GM12878 (cell line): ENCODE measurements at regions not wholly inside any gene's neighbourhood (a gene's known extent, or its start where the extent isn't known, plus 50 kb on each side); places are given as distances from the start of the nearest gene placed in this dataset.

Source experiments
- ATAC-seq: fragments of 200-7000 bp; cut with Tn5 transposase; 3 replicates; pipeline ENCODE4 v1.9.1; 2020; ENCODE audit warnings: mild to moderate bottlenecking, moderate library complexity
- BruUV-seq: library from RNA; stranded (reverse); fragments of 400-500 nt; replicated peaks from 2 replicates; lab custom pipeline; 2021; lab: Mats Ljungman, UMichigan
- CTCF ChIA-PET: fragments of 300-600 bp; sonication (Branson Sonifier 250); formaldehyde crosslinking; extraction: SDS; loops from one replicate; lab custom pipeline; 2021; ENCODE audit warnings: inconsistent platforms; lab: Yijun Ruan, JAX
- POLR2A ChIA-PET: fragments of 350-600 bp; formaldehyde crosslinking; extraction: SDS; loops from one replicate; lab custom pipeline; 2021; ENCODE audit warnings: inconsistent platforms; lab: Charles Lee
- RAD21 ChIA-PET: fragments of 300-600 bp; sonication (Branson Sonifier 250); formaldehyde crosslinking; loops from one replicate; lab custom pipeline; 2023; ENCODE audit warnings: antibody characterized with exemption; ENCODE audit not compliant: unreplicated experiment; lab: Charles Lee
- SMC1A ChIA-PET: fragments of 300-600 bp; sonication (Branson Sonifier 250); formaldehyde crosslinking; loops from one replicate; lab custom pipeline; 2023; ENCODE audit not compliant: unreplicated experiment, uncharacterized antibody; lab: Charles Lee
- DNase-seq: peaks from one replicate; pipeline ENCODE4 v3.0.0-alpha.2; 2011; ENCODE audit warnings: low read depth, low spot score
- FAIRE-seq: peaks from 3 replicates; lab custom pipeline; 2011; peaks lifted over from hg19 to GRCh38; lab: Jason Lieb, UNC
- H2AFZ ChIP-seq: 2 replicates; pipeline ENCODE4 v1.6.0; 2011; ENCODE audit warnings: low read depth, low read length, control low read depth; ENCODE audit not compliant: control insufficient read depth
- H3K27ac ChIP-seq: 2 replicates; pipeline ENCODE4 v1.5.1; 2011; ENCODE audit warnings: control low read depth; ENCODE audit not compliant: control insufficient read depth, insufficient read depth
- H3K27me3 ChIP-seq, 2 experiments: replicated peaks in 1 of 2; 2 replicates each; pipeline versions ENCODE4 v1.6.0 to v1.6.1; 2011; ENCODE audit warnings: low read length in 1 of 2; ENCODE audit not compliant: control insufficient read depth in 2 of 2, insufficient read depth in 2 of 2
- H3K36me3 ChIP-seq, 2 experiments: 2 replicates each; pipeline ENCODE4 v1.5.1; 2011; ENCODE audit warnings: low read length in 1 of 2; ENCODE audit not compliant: control insufficient read depth in 2 of 2, insufficient read depth in 2 of 2
- H3K4me1 ChIP-seq: 2 replicates; pipeline ENCODE4 v1.6.1; 2011; ENCODE audit warnings: mild to moderate bottlenecking, low read length, moderate library complexity, mixed read lengths; ENCODE audit not compliant: control insufficient read depth, insufficient read depth
- H3K4me2 ChIP-seq: 2 replicates; pipeline ENCODE4 v1.6.0; 2011; ENCODE audit warnings: control low read depth; ENCODE audit not compliant: control insufficient read depth, insufficient read depth
- H3K4me3 ChIP-seq: fragments of 200-600 bp; sonication (generic); 2 replicates; pipeline ENCODE4 v1.5.1; 2016
- H3K79me2 ChIP-seq: 2 replicates; pipeline ENCODE4 v1.6.0; 2011; ENCODE audit warnings: low read length; ENCODE audit not compliant: control insufficient read depth, insufficient read depth
- H3K9ac ChIP-seq: 2 replicates; pipeline ENCODE4 v1.8.0; 2011; ENCODE audit warnings: low read length, control low read depth, mixed read lengths; ENCODE audit not compliant: control insufficient read depth, insufficient read depth
- H3K9me3 ChIP-seq: replicated peaks from 3 replicates; pipeline ENCODE4 v1.5.1; 2011; ENCODE audit warnings: mild to moderate bottlenecking, low read length; ENCODE audit not compliant: control insufficient read depth, insufficient read depth
- H4K20me1 ChIP-seq: 2 replicates; pipeline ENCODE4 v1.6.0; 2011; ENCODE audit not compliant: control insufficient read depth, insufficient read depth
- CBX5 ChIP-seq: sonication (generic); IDR thresholded peaks from 2 replicates; pipeline ENCODE4 v1.6.1; 2016; ENCODE audit warnings: low read depth, moderate library complexity, mild to moderate bottlenecking, inconsistent platforms
- CHD4 ChIP-seq: fragments of 200-600 bp; sonication (generic); IDR thresholded peaks from 2 replicates; pipeline ENCODE4 v1.6.1; 2016; ENCODE audit warnings: mild to moderate bottlenecking
- CTCF ChIP-seq, 3 experiments: IDR thresholded peaks in 2 of 3; conservative IDR thresholded peaks in 1 of 3; 2 replicates each; pipeline ENCODE4 v1.5.1; 2011; ENCODE audit warnings: low read depth in 3 of 3, low read length in 3 of 3, mild to moderate bottlenecking in 3 of 3, control low read depth in 2 of 3, moderate library complexity in 2 of 3, inconsistent platforms in 1 of 3, mixed read lengths in 1 of 3; ENCODE audit not compliant: control insufficient read depth in 2 of 3, insufficient read depth in 1 of 3; ENCODE audit errors: extremely low read depth in 1 of 3
- ETV6 ChIP-seq, 2 experiments: fragments of 450-650 bp in 1 of 2; IDR thresholded peaks in 1 of 2; conservative IDR thresholded peaks in 1 of 2; 2 replicates each; pipeline ENCODE4 v1.6.1; 2014; ENCODE audit warnings: antibody characterized with exemption in 1 of 2, borderline replicate concordance in 1 of 2, low read depth in 1 of 2, mild to moderate bottlenecking in 1 of 2, moderate library complexity in 1 of 2
- FOXM1 ChIP-seq: IDR thresholded peaks from 2 replicates; pipeline ENCODE4 v1.6.1; 2012; ENCODE audit warnings: low read depth, mild to moderate bottlenecking, inconsistent platforms, low read length, moderate library complexity
- IKZF2 ChIP-seq, 2 experiments: fragments of 450-650 bp; IDR thresholded peaks; 2 replicates each; pipeline ENCODE4 v1.6.1; 2017; ENCODE audit warnings: mild to moderate bottlenecking in 2 of 2, moderate library complexity in 2 of 2
- LARP7 ChIP-seq: fragments of 450-650 bp; IDR thresholded peaks from 2 replicates; pipeline ENCODE4 v1.6.1; 2017; ENCODE audit warnings: mild to moderate bottlenecking
- MAX ChIP-seq: IDR thresholded peaks from 2 replicates; pipeline ENCODE4 v1.6.1; 2012; ENCODE audit warnings: low read depth, low read length, improper control_type of control experiment
- NR2C1 ChIP-seq: fragments of 450-650 bp; IDR thresholded peaks from 2 replicates; pipeline ENCODE4 v1.6.1; 2017; ENCODE audit warnings: antibody characterized with exemption, mild to moderate bottlenecking, moderate library complexity
- POLR2A ChIP-seq: IDR thresholded peaks from 2 replicates; pipeline ENCODE4 v1.6.1; 2011; ENCODE audit warnings: low read depth, mild to moderate bottlenecking, low read length
- RB1 ChIP-seq: fragments of 450-650 bp; formaldehyde crosslinking; IDR thresholded peaks from 2 replicates; pipeline ENCODE4 v1.6.1; 2017; ENCODE audit warnings: mild to moderate bottlenecking, borderline replicate concordance
- RFX5 ChIP-seq: IDR thresholded peaks from 2 replicates; pipeline ENCODE4 v1.6.1; 2011; ENCODE audit warnings: low read depth, low read length, improper control_type of control experiment
- SIN3A ChIP-seq: IDR thresholded peaks from 2 replicates; pipeline ENCODE4 v1.6.1; 2012; ENCODE audit warnings: low read depth, low read length, improper control_type of control experiment
- TARDBP ChIP-seq: IDR thresholded peaks from 2 replicates; pipeline ENCODE4 v1.6.1; 2016; ENCODE audit warnings: borderline replicate concordance
- TBL1XR1 ChIP-seq: IDR thresholded peaks from 2 replicates; pipeline ENCODE4 v1.6.1; 2012; ENCODE audit warnings: low read depth, low read length, improper control_type of control experiment
- ZNF274 ChIP-seq: IDR thresholded peaks from one replicate; pipeline ENCODE4 v1.8.0; 2011; ENCODE audit not compliant: insufficient read length, insufficient read depth
- WGBS: methylation state at CpG from one replicate; pipeline ENCODE4 v1.1.6; 2016; ENCODE audit warnings: low lambda C conversion rate; ENCODE audit not compliant: insufficient replicate concordance, insufficient coverage; ENCODE audit errors: missing lambda C conversion rate; 5-methylcytosine and 5-hydroxymethylcytosine counted together
- in situ Hi-C: fragments of 300-500 bp; cut with MboI; formaldehyde crosslinking; loops from 9 replicates; pipeline ENCODE4 v1.14.3; 2018; ENCODE audit warnings: mixed read lengths
- intact Hi-C: fragments of 100-400 bp; cut with micrococcal nuclease; formaldehyde crosslinking; loops from one replicate; pipeline ENCODE4 v1.14.2; 2022; ENCODE audit not compliant: unreplicated experiment

DNA sequence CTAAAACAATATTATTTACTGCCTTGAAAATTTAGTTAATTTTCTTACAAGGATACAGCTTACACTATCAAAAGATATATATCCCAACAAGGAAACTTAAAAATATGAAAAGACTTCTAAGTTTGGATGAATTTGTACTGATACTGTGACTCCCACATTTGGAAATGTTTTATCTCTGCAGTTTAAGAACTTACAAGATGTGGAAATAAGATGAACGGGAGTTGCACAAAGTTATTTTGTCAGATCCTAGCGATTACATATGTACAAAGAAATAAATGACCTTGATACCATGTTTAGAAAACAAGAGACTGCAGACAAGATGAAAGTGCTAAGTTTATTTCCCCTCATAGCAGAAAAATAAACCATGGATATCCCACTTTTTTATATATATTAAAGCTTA lies 103.7 kb upstream of the TMEM106B start (continued):
- no peak for TF ChIP-seq NR2C1
- TF ChIP-seq MAX, result no peak
- TF ChIP-seq, all 136 proteins: peak for 0

DNA sequence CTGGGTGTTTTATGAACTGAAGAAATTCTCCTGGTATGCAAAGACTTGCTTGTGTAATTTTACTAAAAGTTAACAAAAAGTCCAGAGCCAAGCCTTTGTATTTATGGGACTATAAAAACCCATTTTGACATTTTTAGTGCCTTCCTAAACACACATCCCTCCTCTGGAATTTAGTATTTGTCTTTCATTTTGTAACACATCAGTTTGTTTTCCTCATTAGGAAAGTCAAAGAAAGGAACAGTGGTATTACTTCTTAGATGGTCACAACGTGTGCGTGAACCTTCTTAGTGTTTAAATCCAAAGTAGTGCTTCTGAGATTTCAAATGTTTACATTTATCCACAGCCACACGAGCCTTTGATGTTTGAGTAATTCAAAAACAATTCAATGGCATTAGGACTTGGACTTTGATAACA lies 103.2 kb upstream of the TMEM106B start:
- no peaks in the 10 kb centered on the region for H3K9me3 ChIP-seq
- ChIA-PET POLR2A (no interaction called here), SMC1A (no interaction called here), CTCF (interaction anchor here (1.8 kb wide), 1 partner anchor 10 kb away, joined by 4 read pairs; no protein-coding TSS in a partner anchor), RAD21 (no interaction called here)
- no peak overlapping the region for H3K9ac ChIP-seq
- no peak for ATAC-seq
- no peak overlapping the region for H3K4me3 ChIP-seq
- H3K27ac ChIP-seq, result no peak overlapping the region
- no peak for FAIRE-seq
- H3K4me1 ChIP-seq, result no peaks in the 10 kb centered on the region
- no peak overlapping the region for H3K4me2 ChIP-seq
- in situ Hi-C loops (no loop called here), intact Hi-C loops (no loop called here)
- no peaks in the 10 kb centered on the region for H4K20me1 ChIP-seq
- no peaks in the 10 kb centered on the region for H3K79me2 ChIP-seq
- 24% methylated on average over 3 of the region's 3 CpGs for WGBS
- no peak overlapping the region for H2AFZ ChIP-seq
- TF ChIP-seq SIN3A, result no peak
- no peak for TF ChIP-seq TARDBP
- TF ChIP-seq ZNF274, result no peak
- H3K27me3 ChIP-seq, result peaks cover 0 to 4% of the 10 kb centered on the region in 2 experiments; a peak in 3 of 4 replicates
- BruUV-seq, result no TSS peak
- DNase-seq, result no peak
- no peaks in the 10 kb centered on the region for H3K36me3 ChIP-seq

DNA sequence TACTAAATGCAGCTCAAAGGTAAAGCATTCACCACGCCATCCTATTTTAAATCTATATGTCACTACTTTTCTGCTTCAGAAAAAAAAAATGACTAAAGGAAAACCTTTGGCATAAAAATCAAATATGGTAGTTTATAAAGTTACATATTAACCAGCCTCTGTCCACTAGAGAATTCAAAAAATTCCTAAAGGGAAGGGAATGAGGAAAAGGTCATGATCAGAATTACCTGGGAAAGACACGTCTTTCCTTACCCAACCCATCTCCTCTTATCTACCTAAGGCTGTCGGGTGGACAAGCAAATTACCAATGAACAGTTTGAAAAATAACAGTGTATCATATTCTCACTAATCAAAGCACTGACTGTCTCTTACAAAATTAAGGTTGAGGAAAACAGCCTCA lies 100.7 kb upstream of the TMEM106B start:
- in situ Hi-C loops (no loop called here), intact Hi-C loops (no loop called here)
- Histone ChIP-seq H3K27me3 (peaks cover 0 to 4% of the 10 kb centered on the region in 2 experiments; a peak in 3 of 4 replicates), H3K4me2 (no peak overlapping the region), H3K9ac (no peak overlapping the region), H2AFZ (no peak overlapping the region), H3K79me2 (no peaks in the 10 kb centered on the region), H3K36me3 (no peaks in the 10 kb centered on the region), H3K4me1 (no peaks in the 10 kb centered on the region), H4K20me1 (no peaks in the 10 kb centered on the region), H3K27ac (no peak overlapping the region), H3K4me3 (no peak overlapping the region), H3K9me3 (no peaks in the 10 kb centered on the region)
- 26% methylated on average over 3 of the region's 3 CpGs for WGBS
- ATAC-seq (no peak), DNase-seq (no peak), FAIRE-seq (no peak)
- no TSS peak for BruUV-seq
- SMC1A ChIA-PET, result no interaction called here
- CTCF ChIA-PET, result interaction anchor here (0.6 kb wide), 1 partner anchor 274 kb away, joined by 3 read pairs; no protein-coding TSS in a partner anchor
- POLR2A ChIA-PET, result no interaction called here
- RAD21 ChIA-PET, result no interaction called here
- TF ChIP-seq RFX5 (no peak), IKZF2 (IDR thresholded peaks at IDR 0.05) (no peak), TARDBP (no peak), LARP7 (no peak), POLR2A (no peak), RB1 (no peak), ETV6 (conservative IDR thresholded peaks at IDR 0.05 in 1 of 2, IDR thresholded peaks at IDR 0.05 in 1 of 2; ENCODE audit: borderline replicate concordance in 1 of 2, low read depth in 1 of 2) (no peak), CHD4 (no peak), FOXM1 (no peak), CBX5 (no peak), CTCF (IDR thresholded peaks at IDR 0.05 in 2 of 3, conservative IDR thresholded peaks at IDR 0.05 in 1 of 3; ENCODE audit: control insufficient read depth in 2 of 3, extremely low read depth in 1 of 3, insufficient read depth in 1 of 3, low read depth in 3 of 3, low read length in 3 of 3) (no peak), TBL1XR1 (no peak)
